Mesothelial cell of epicardium (in vitro differentiated cells): ENCODE measurements at regions not wholly inside any gene's neighbourhood (a gene's known extent, or its start where the extent isn't known, plus 50 kb on each side); places are given as distances from the start of the nearest gene placed in this dataset.

ENCODE experiments used
- DNase-seq, 2 experiments: peaks; one replicate each; pipeline ENCODE4 v3.0.0; 2021; ENCODE audit warnings: low spot score in 2 of 2; ENCODE audit not compliant: unreplicated experiment in 2 of 2
- H3K27ac Mint-ChIP-seq: 2 replicates; pipeline ENCODE4 v1.8.0; 2021; ENCODE audit warnings: mixed read lengths
- H3K27me3 Mint-ChIP-seq: 2 replicates; pipeline ENCODE4 v1.8.0; 2021; ENCODE audit warnings: low read depth, mixed read lengths
- H3K36me3 Mint-ChIP-seq: 2 replicates; pipeline ENCODE4 v1.8.0; 2021; ENCODE audit warnings: mixed read lengths
- H3K4me1 Mint-ChIP-seq: 2 replicates; pipeline ENCODE4 v1.8.0; 2021; ENCODE audit warnings: mixed read lengths
- H3K4me3 Mint-ChIP-seq: 2 replicates; pipeline ENCODE4 v1.8.0; 2021; ENCODE audit warnings: mild to moderate bottlenecking, moderate library complexity, mixed read lengths
- H3K9me3 Mint-ChIP-seq: 2 replicates; pipeline ENCODE4 v1.8.0; 2021; ENCODE audit warnings: mixed read lengths
- CTCF ChIP-seq: fragments of 200-600 bp; sonication (generic); IDR thresholded peaks from one replicate; pipeline ENCODE4 v1.5.0; 2021; ENCODE audit warnings: antibody characterized with exemption; ENCODE audit not compliant: unreplicated experiment

- H3K4me3 Mint-ChIP-seq = no peak overlapping the region
- no peak for DNase-seq
- no peak for TF ChIP-seq CTCF
- H3K36me3 Mint-ChIP-seq = peaks cover 19% of the 10 kb centered on the region
- H3K4me1 Mint-ChIP-seq = peaks cover 2% of the 10 kb centered on the region
- no peak overlapping the region for H3K27ac Mint-ChIP-seq
- H3K9me3 Mint-ChIP-seq = peaks cover 57% of the 10 kb centered on the region
- H3K27me3 Mint-ChIP-seq = no peaks in the 10 kb centered on the region
Measured at GRCh38 chr16:72308396-72308795, 136.4 kb upstream of the PMFBP1 start.

DNA sequence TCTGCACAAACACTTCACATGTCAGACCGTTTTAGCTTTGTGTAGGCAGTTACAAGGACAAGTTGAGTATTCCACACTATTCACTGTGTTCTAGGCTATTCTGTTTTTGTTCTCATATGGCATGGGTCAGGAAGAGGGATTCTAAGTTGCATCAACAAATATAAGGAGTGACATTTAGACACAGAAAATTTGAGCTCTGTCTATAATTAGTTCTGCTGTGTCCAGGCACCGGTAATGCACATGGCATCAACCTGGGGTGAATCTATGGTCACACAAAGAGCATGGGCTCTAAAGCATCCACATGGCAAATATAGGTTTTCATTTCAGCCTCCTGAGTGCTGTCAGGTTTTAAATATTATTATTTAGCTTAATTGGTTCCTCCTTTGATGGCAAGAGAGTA, 130.4 kb upstream of the PMFBP1 start:
- TF ChIP-seq CTCF = no peak
- Mint-ChIP-seq H3K27ac (no peak overlapping the region), H3K27me3 (no peaks in the 10 kb centered on the region), H3K9me3 (peaks cover 24% of the 10 kb centered on the region), H3K4me1 (peaks cover 5% of the 10 kb centered on the region), H3K36me3 (peaks cover 9% of the 10 kb centered on the region), H3K4me3 (no peak overlapping the region)
- DNase-seq = no peak

- Mint-ChIP-seq H3K4me1 (peaks cover 5% of the 10 kb centered on the region), H3K36me3 (peaks cover 6% of the 10 kb centered on the region), H3K9me3 (peaks cover 20% of the 10 kb centered on the region), H3K4me3 (no peak overlapping the region), H3K27me3 (no peaks in the 10 kb centered on the region), H3K27ac (no peak overlapping the region)
- no peak for TF ChIP-seq CTCF
- DNase-seq = no peak
Measured at GRCh38 chr16:72301523-72302236, 129.7 kb upstream of the PMFBP1 start.

DNA sequence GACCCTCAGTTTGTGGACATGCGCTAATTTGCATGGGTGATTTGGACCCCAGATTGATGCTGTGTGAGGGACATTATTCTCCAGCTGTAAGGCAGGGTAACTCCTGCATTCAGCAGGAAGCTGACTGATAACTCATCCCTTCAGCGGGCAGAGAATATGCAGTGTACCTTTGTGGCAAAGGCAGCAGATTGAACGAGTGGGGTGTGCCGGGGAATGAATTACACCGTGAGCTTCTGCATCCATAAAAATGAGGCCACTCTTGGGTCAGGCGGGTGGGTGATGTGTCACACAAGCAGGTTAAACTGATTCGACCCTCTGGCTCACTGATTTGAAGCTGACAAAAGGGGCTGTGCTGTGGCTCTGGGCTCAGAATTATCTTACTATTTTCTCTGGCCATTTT, 128.9 kb upstream of the PMFBP1 start:
- Mint-ChIP-seq H3K27me3 (no peaks in the 10 kb centered on the region), H3K27ac (no peak overlapping the region), H3K9me3 (peaks cover 14% of the 10 kb centered on the region), H3K36me3 (peaks cover 4% of the 10 kb centered on the region), H3K4me3 (no peak overlapping the region), H3K4me1 (peaks cover 5% of the 10 kb centered on the region)
- no peak for TF ChIP-seq CTCF
- no peak for DNase-seq

DNA sequence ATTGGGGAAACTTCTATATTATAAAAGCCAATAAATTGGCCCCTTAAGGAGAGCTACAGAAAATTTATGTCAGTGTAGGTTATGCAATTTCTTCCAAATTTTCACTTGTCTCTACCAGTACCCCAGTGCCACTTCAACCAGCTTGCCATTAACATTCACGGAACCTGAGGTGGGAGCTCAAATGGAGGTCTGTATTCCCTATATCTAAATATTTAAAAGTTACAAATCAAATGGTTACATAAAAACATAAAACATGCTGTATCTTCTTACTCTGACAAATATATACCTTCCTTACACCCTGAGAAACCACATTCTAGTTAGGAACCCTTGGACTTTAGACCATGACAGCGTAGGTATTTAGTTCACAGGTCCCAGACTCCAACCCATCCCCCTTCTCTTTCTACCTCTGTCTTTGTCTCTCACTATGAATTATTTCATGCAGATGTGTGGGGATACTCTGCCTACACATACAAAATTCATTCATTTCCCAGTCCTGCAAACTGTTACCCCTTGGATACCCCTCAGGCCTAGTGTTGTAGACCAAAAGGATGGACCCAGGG, 127.8 kb upstream of the PMFBP1 start:
- Mint-ChIP-seq H3K36me3 (peaks cover 2% of the 10 kb centered on the region), H3K9me3 (peaks cover 9% of the 10 kb centered on the region), H3K27ac (no peak overlapping the region), H3K4me3 (no peak overlapping the region), H3K27me3 (no peaks in the 10 kb centered on the region), H3K4me1 (peaks cover 5% of the 10 kb centered on the region)
- TF ChIP-seq CTCF = no peak
- no peak for DNase-seq
